CD4-positive, alpha-beta memory T cell (primary cell): ENCODE measurements at regions not wholly inside any gene's neighbourhood (a gene's known extent, or its start where the extent isn't known, plus 50 kb on each side); places are given as distances from the start of the nearest gene placed in this dataset.
A peak's percentile ranks its signal among the peaks of the same experiment; 100 is the strongest.

Source experiments
- CTCF ChIA-PET: fragments of 350-600 bp; sonication (Branson Sonifier 250); formaldehyde crosslinking; loops from one replicate; lab custom pipeline; 2021; ENCODE audit warnings: inconsistent platforms; ENCODE audit not compliant: partially characterized antibody; lab: Charles Lee
- POLR2A ChIA-PET: fragments of 350-600 bp; sonication (Branson Sonifier 250); formaldehyde crosslinking; loops from one replicate; lab custom pipeline; 2021; ENCODE audit not compliant: partially characterized antibody; lab: Charles Lee
- DNase-seq, 5 donors: peaks; one replicate each; pipeline versions ENCODE4 v3.0.0 to v3.0.0-alpha.2; 2020 to 2022; ENCODE audit warnings: mixed read lengths in 1 of 5
- H3K27ac ChIP-seq: one replicate; pipeline ENCODE4 v1.7.0; 2013; ENCODE audit warnings: low read depth, low read length
- H3K27me3 ChIP-seq: 2 replicates; pipeline ENCODE4 v1.7.0; 2013; ENCODE audit warnings: mild to moderate bottlenecking, low read length, moderate library complexity; ENCODE audit not compliant: insufficient read depth
- H3K36me3 ChIP-seq: 2 replicates; pipeline ENCODE4 v1.7.0; 2013; ENCODE audit warnings: mild to moderate bottlenecking, low read length, moderate library complexity; ENCODE audit not compliant: insufficient read depth
- H3K4me1 ChIP-seq: 2 replicates; pipeline ENCODE4 v1.7.0; 2013; ENCODE audit warnings: mild to moderate bottlenecking, low read length, moderate library complexity; ENCODE audit not compliant: insufficient read depth
- H3K4me3 ChIP-seq, 2 donors: one replicate each; pipeline ENCODE4 v1.7.0; 2013; ENCODE audit warnings: low read length in 2 of 2, mild to moderate bottlenecking in 1 of 2
- H3K9me3 ChIP-seq, 2 donors: one replicate each; pipeline ENCODE4 v1.7.0; 2013; ENCODE audit warnings: low read length in 2 of 2, control low read depth in 1 of 2; ENCODE audit not compliant: control insufficient read depth in 1 of 2
- H3K27ac Mint-ChIP-seq, 7 donors: one replicate each; pipeline ENCODE4 v1.8.0; 2020 to 2021; ENCODE audit warnings: mixed read lengths in 7 of 7, mild to moderate bottlenecking in 6 of 7, inconsistent platforms in 3 of 7, moderate library complexity in 3 of 7
- H3K27me3 Mint-ChIP-seq, 2 donors: one replicate each; pipeline ENCODE4 v1.8.0; 2020 to 2021; ENCODE audit warnings: mixed read lengths in 2 of 2
- H3K36me3 Mint-ChIP-seq, 2 donors: one replicate each; pipeline ENCODE4 v1.8.0; 2020 to 2021; ENCODE audit warnings: mixed read lengths in 2 of 2, inconsistent platforms in 1 of 2, mild to moderate bottlenecking in 1 of 2
- H3K4me1 Mint-ChIP-seq, 4 donors: one replicate each; pipeline ENCODE4 v1.8.0; 2020 to 2021; ENCODE audit warnings: mixed read lengths in 4 of 4, mild to moderate bottlenecking in 1 of 4
- H3K4me3 Mint-ChIP-seq, 8 donors: one replicate each; pipeline ENCODE4 v1.8.0; 2020 to 2021; ENCODE audit warnings: mixed read lengths in 8 of 8, mild to moderate bottlenecking in 7 of 8, moderate library complexity in 6 of 8, inconsistent platforms in 3 of 8
- H3K9me3 Mint-ChIP-seq, 8 donors: one replicate each; pipeline ENCODE4 v1.8.0; 2020 to 2021; ENCODE audit warnings: mixed read lengths in 8 of 8, mild to moderate bottlenecking in 5 of 8, inconsistent platforms in 3 of 8, moderate library complexity in 1 of 8
- intact Hi-C: fragments of 100-400 bp; cut with micrococcal nuclease; formaldehyde crosslinking; loops from one replicate; pipeline ENCODE4 v1.15.1; 2023

DNA sequence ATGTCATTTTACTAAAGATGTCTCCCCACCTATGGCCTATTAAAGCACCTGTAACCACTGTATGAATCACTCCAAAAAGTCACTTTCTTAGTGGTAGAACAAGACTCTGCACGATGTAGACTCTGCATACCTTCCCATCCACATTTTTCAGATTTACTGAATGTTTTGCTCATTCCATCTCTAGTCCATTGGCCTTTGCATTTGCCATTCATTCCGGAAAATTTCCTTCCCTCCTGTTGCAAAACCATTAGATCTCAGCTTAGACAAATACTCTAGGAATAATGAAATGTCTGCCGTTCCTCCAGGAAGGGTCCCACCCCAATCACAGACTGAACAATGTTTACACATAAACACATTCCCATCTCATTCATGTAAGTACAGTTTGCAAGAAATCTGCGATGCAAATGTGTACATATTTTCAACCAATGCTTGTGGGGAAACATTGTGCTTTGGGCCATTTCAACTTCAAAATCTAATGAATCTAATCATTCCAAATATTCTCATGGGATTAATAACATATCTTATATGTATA lies 146.3 kb upstream of the XYLT1 start:
- ChIA-PET CTCF (no interaction called here), POLR2A (no interaction called here)
- H3K4me3 Mint-ChIP-seq = no peak overlapping the region
- peaks cover 0 to 5% (median 0%) of the 10 kb centered on the region in 8 donors for H3K9me3 Mint-ChIP-seq
- H3K4me1 Mint-ChIP-seq = no peaks in the 10 kb centered on the region
- no peak overlapping the region for H3K27ac ChIP-seq
- no peaks in the 10 kb centered on the region for H3K27me3 ChIP-seq
- intact Hi-C loops = no loop called here
- no peaks in the 10 kb centered on the region for H3K36me3 ChIP-seq
- no peaks in the 10 kb centered on the region for H3K36me3 Mint-ChIP-seq
- H3K4me3 ChIP-seq = no peak overlapping the region
- DNase-seq = no peak
- H3K27ac Mint-ChIP-seq = no peak overlapping the region
- no peaks in the 10 kb centered on the region for H3K9me3 ChIP-seq
- no peaks in the 10 kb centered on the region for H3K4me1 ChIP-seq
- H3K27me3 Mint-ChIP-seq = peaks cover 7 to 16% of the 10 kb centered on the region in 2 donors

DNA sequence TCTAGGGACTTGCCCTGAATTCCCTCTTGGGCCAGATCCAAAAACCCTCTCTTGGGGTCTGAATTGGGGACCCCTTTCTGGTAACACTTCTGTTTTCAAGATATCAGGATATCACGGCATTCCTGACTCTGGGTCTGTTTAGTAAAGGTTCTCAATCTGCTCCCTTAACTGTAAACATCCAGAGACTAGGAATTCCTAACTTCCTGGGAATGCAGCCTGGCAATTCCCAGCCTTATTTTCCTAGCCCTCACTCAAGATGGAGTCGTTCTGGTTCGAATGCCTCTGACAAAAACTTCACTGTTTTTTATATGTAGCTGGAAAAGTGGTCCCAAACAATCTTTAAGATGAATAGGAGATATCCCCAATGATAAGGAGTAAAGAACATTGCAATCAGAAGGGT lies 141.6 kb upstream of the XYLT1 start:
- Histone ChIP-seq H3K4me1 (peaks cover 2% of the 10 kb centered on the region), H3K4me3 (no peak overlapping the region), H3K9me3 (no peaks in the 10 kb centered on the region), H3K36me3 (no peaks in the 10 kb centered on the region), H3K27ac (no peak overlapping the region), H3K27me3 (no peaks in the 10 kb centered on the region)
- DNase-seq = no peak
- peaks cover 3 to 7% (median 6%) of the 10 kb centered on the region in 4 donors for H3K4me1 Mint-ChIP-seq
- H3K36me3 Mint-ChIP-seq = no peaks in the 10 kb centered on the region
- H3K9me3 Mint-ChIP-seq = peaks cover 0 to 5% (median 0%) of the 10 kb centered on the region in 8 donors
- ChIA-PET POLR2A (no interaction called here), CTCF (no interaction called here)
- no peak overlapping the region for H3K4me3 Mint-ChIP-seq
- H3K27me3 Mint-ChIP-seq = peaks cover 7 to 17% of the 10 kb centered on the region in 2 donors
- intact Hi-C loops = no loop called here
- no peak overlapping the region for H3K27ac Mint-ChIP-seq

DNA sequence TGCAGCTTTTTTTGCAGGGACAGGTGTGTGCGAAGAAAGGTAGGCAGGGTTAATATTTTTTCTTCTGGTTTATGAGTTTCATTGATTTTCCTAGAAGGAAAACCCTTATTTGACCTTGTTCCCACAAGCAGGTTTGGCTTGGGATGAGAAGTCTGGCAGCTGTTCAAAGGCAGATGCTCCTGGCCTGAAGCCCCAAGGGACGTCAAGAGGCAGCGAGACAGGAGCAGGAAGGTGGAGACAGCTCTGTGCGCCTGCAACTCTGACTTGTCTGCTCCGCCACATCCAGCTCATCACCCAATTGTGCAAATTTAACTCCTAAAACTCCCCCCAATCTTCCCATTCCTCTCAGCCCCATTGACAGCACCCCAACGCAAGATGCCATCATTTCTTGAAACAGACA lies 136.8 kb upstream of the XYLT1 start:
- no peak for DNase-seq
- no peak overlapping the region for H3K27ac ChIP-seq
- intact Hi-C loops = no loop called here
- ChIA-PET POLR2A (no interaction called here), CTCF (interaction anchor here (1.0 kb wide), 1 partner anchor 62 kb away, joined by 3 read pairs; no protein-coding TSS in a partner anchor)
- peaks cover 7% of the 10 kb centered on the region for H3K4me1 ChIP-seq
- H3K36me3 ChIP-seq = no peaks in the 10 kb centered on the region
- H3K36me3 Mint-ChIP-seq = no peaks in the 10 kb centered on the region
- H3K4me3 ChIP-seq = no peak overlapping the region
- H3K4me3 Mint-ChIP-seq = peak overlapping the region in 3 of 8 donors; percentile 14 to 24 (median 23)
- peaks cover 0 to 4% (median 0%) of the 10 kb centered on the region in 8 donors for H3K9me3 Mint-ChIP-seq
- H3K27me3 ChIP-seq = no peaks in the 10 kb centered on the region
- H3K27ac Mint-ChIP-seq = peak overlapping the region in 3 of 7 donors; percentile 28 to 85 (median 58)
- H3K27me3 Mint-ChIP-seq = peaks cover 11 to 15% of the 10 kb centered on the region in 2 donors
- no peaks in the 10 kb centered on the region for H3K9me3 ChIP-seq
- peaks cover 3 to 17% (median 15%) of the 10 kb centered on the region in 4 donors for H3K4me1 Mint-ChIP-seq

- no peaks in the 10 kb centered on the region for H3K36me3 Mint-ChIP-seq
- intact Hi-C loops = no loop called here
- DNase-seq = no peak
- ChIA-PET POLR2A (no interaction called here), CTCF (interaction anchor here (1.0 kb wide), 2 partner anchors 28 to 62 kb away, joined by 3 read pairs; no protein-coding TSS in a partner anchor)
- Histone ChIP-seq H3K4me1 (peaks cover 7% of the 10 kb centered on the region), H3K9me3 (no peaks in the 10 kb centered on the region), H3K4me3 (no peak overlapping the region), H3K27me3 (no peaks in the 10 kb centered on the region), H3K36me3 (no peaks in the 10 kb centered on the region), H3K27ac (no peak overlapping the region)
- peaks cover 3 to 17% (median 15%) of the 10 kb centered on the region in 4 donors for H3K4me1 Mint-ChIP-seq
- H3K27ac Mint-ChIP-seq = peak overlapping the region in 1 of 7 donors; percentile 5
- H3K27me3 Mint-ChIP-seq = peaks cover 11 to 17% of the 10 kb centered on the region in 2 donors
- peak overlapping the region in 3 of 8 donors; percentile 14 to 22 (median 19) for H3K4me3 Mint-ChIP-seq
- H3K9me3 Mint-ChIP-seq = peaks cover 0 to 4% (median 0%) of the 10 kb centered on the region in 8 donors
These were observed 136.3 kb upstream of the XYLT1 start for GRCh38 chr16:17607075-17607509.

GRCh38 chr16:17606460-17606859 lies 135.7 kb upstream of the XYLT1 start:
- peak overlapping the region in 1 of 8 donors; percentile 19 for H3K4me3 Mint-ChIP-seq

GRCh38 chr16:17605784-17606183 lies 135.0 kb upstream of the XYLT1 start:
- Mint-ChIP-seq H3K27me3 (peaks cover 17 to 19% of the 10 kb centered on the region in 2 donors), H3K4me3 (no peak overlapping the region), H3K9me3 (peaks cover 0 to 4% (median under 1%) of the 10 kb centered on the region in 8 donors), H3K4me1 (peaks cover 3 to 17% (median 15%) of the 10 kb centered on the region in 4 donors), H3K36me3 (no peaks in the 10 kb centered on the region), H3K27ac (no peak overlapping the region)
- ChIA-PET POLR2A (no interaction called here), CTCF (no interaction called here)
- no peaks in the 10 kb centered on the region for H3K9me3 ChIP-seq
- intact Hi-C loops = no loop called here
- H3K27ac ChIP-seq = no peak overlapping the region
- H3K27me3 ChIP-seq = no peaks in the 10 kb centered on the region
- H3K36me3 ChIP-seq = no peaks in the 10 kb centered on the region
- no peak for DNase-seq
- peaks cover 7% of the 10 kb centered on the region for H3K4me1 ChIP-seq
- H3K4me3 ChIP-seq = no peak overlapping the region

More at GRCh38 chr16:17606460-17606859, 135.7 kb upstream of the XYLT1 start:
- CTCF ChIA-PET = interaction anchor here (1.0 kb wide), 1 partner anchor 27 kb away, joined by 3 read pairs; no protein-coding TSS in a partner anchor
- H3K9me3 ChIP-seq = no peaks in the 10 kb centered on the region
- no peak overlapping the region for H3K27ac ChIP-seq
- H3K4me1 ChIP-seq = peaks cover 7% of the 10 kb centered on the region
- H3K4me1 Mint-ChIP-seq = peaks cover 3 to 17% (median 15%) of the 10 kb centered on the region in 4 donors
- no peaks in the 10 kb centered on the region for H3K36me3 ChIP-seq
- no peaks in the 10 kb centered on the region for H3K36me3 Mint-ChIP-seq
- no peak overlapping the region for H3K4me3 ChIP-seq
- H3K27ac Mint-ChIP-seq = peak overlapping the region in 1 of 7 donors; percentile 5
- peaks cover 14 to 19% of the 10 kb centered on the region in 2 donors for H3K27me3 Mint-ChIP-seq
- POLR2A ChIA-PET = no interaction called here
- intact Hi-C loops = no loop called here
- H3K27me3 ChIP-seq = no peaks in the 10 kb centered on the region
- H3K9me3 Mint-ChIP-seq = peaks cover 0 to 4% (median 0%) of the 10 kb centered on the region in 8 donors
- DNase-seq = no peak

- DNase-seq = no peak
These were observed 132.9 kb upstream of the XYLT1 start for GRCh38 chr16:17603626-17604025.

More at GRCh38 chr16:17603626-17604025, 132.9 kb upstream of the XYLT1 start:
- H3K27me3 ChIP-seq = no peaks in the 10 kb centered on the region
- Mint-ChIP-seq H3K4me3 (no peak overlapping the region), H3K36me3 (no peaks in the 10 kb centered on the region), H3K27me3 (peaks cover 13 to 15% of the 10 kb centered on the region in 2 donors), H3K27ac (peak overlapping the region in 1 of 7 donors; percentile 2), H3K9me3 (peaks cover 1 to 22% (median 11%) of the 10 kb centered on the region in 8 donors), H3K4me1 (peaks cover 3 to 17% (median 15%) of the 10 kb centered on the region in 4 donors)
- intact Hi-C loops = no loop called here
- no peak overlapping the region for H3K27ac ChIP-seq
- CTCF ChIA-PET = no interaction called here
- H3K9me3 ChIP-seq = no peaks in the 10 kb centered on the region
- H3K4me3 ChIP-seq = no peak overlapping the region
- peaks cover 7% of the 10 kb centered on the region for H3K4me1 ChIP-seq
- H3K36me3 ChIP-seq = no peaks in the 10 kb centered on the region
- POLR2A ChIA-PET = no interaction called here
